ENCODE measurements at regions not wholly inside any gene's neighbourhood (a gene's known extent, or its start where the extent isn't known, plus 50 kb on each side); places are given as distances from the start of the nearest gene placed in this dataset.

- no peak for ATAC-seq
- Mint-ChIP-seq H3K27ac (no peak overlapping the region), H3K4me1 (no peaks in the 10 kb centered on the region), H3K4me3 (no peak overlapping the region), H3K36me3 (peaks cover 9% of the 10 kb centered on the region), H3K27me3 (no peaks in the 10 kb centered on the region), H3K9me3 (peaks cover 5% of the 10 kb centered on the region)
Measured at GRCh38 chr10:130230036-130230435, 93.8 kb downstream of the GLRX3 start.

GRCh38 chr10:130230611-130231010, 94.4 kb downstream of the GLRX3 start:
- Mint-ChIP-seq H3K4me3 (no peak overlapping the region), H3K4me1 (no peaks in the 10 kb centered on the region)

GRCh38 chr10:130231251-130231741, 95.1 kb downstream of the GLRX3 start:
- Mint-ChIP-seq H3K36me3 (peaks cover 9% of the 10 kb centered on the region), H3K9me3 (peaks cover 5% of the 10 kb centered on the region), H3K27ac (no peak overlapping the region), H3K4me3 (no peak overlapping the region), H3K4me1 (no peaks in the 10 kb centered on the region), H3K27me3 (no peaks in the 10 kb centered on the region)
- no peak for ATAC-seq

More at GRCh38 chr10:130230611-130231010, 94.4 kb downstream of the GLRX3 start:
- Mint-ChIP-seq H3K27me3 (no peaks in the 10 kb centered on the region), H3K27ac (no peak overlapping the region), H3K9me3 (peaks cover 5% of the 10 kb centered on the region), H3K36me3 (peaks cover 9% of the 10 kb centered on the region)
- no peak for ATAC-seq

GRCh38 chr10:130232166-130233034, 96.2 kb downstream of the GLRX3 start:
- no peak overlapping the region for H3K4me3 Mint-ChIP-seq
- no peaks in the 10 kb centered on the region for H3K4me1 Mint-ChIP-seq
- peaks cover 3% of the 10 kb centered on the region for H3K9me3 Mint-ChIP-seq
- peaks cover 7% of the 10 kb centered on the region for H3K36me3 Mint-ChIP-seq
- H3K27ac Mint-ChIP-seq, result no peak overlapping the region
- ATAC-seq, result no peak
- no peaks in the 10 kb centered on the region for H3K27me3 Mint-ChIP-seq

GRCh38 chr10:130233035-130233360, 96.8 kb downstream of the GLRX3 start:
- H3K4me3 Mint-ChIP-seq, result no peak overlapping the region
- no peaks in the 10 kb centered on the region for H3K27me3 Mint-ChIP-seq
- no peaks in the 10 kb centered on the region for H3K4me1 Mint-ChIP-seq
- ATAC-seq, result no peak
- no peak overlapping the region for H3K27ac Mint-ChIP-seq
- H3K36me3 Mint-ChIP-seq, result peaks cover under 1% of the 10 kb centered on the region
- no peaks in the 10 kb centered on the region for H3K9me3 Mint-ChIP-seq

- no peak for ATAC-seq
- no peak overlapping the region for H3K4me3 Mint-ChIP-seq
- no peaks in the 10 kb centered on the region for H3K9me3 Mint-ChIP-seq
- no peak overlapping the region for H3K27ac Mint-ChIP-seq
- H3K27me3 Mint-ChIP-seq, result no peaks in the 10 kb centered on the region
- H3K4me1 Mint-ChIP-seq, result no peaks in the 10 kb centered on the region
- no peaks in the 10 kb centered on the region for H3K36me3 Mint-ChIP-seq
Measured at GRCh38 chr10:130233426-130233825, 97.2 kb downstream of the GLRX3 start.

- no peaks in the 10 kb centered on the region for H3K9me3 Mint-ChIP-seq
- H3K27me3 Mint-ChIP-seq, result no peaks in the 10 kb centered on the region
- H3K4me1 Mint-ChIP-seq, result no peaks in the 10 kb centered on the region
- no peak overlapping the region for H3K4me3 Mint-ChIP-seq
- H3K27ac Mint-ChIP-seq, result no peak overlapping the region
- H3K36me3 Mint-ChIP-seq, result no peaks in the 10 kb centered on the region
- no peak for ATAC-seq
Measured at GRCh38 chr10:130234171-130234965, 98.2 kb downstream of the GLRX3 start.

- no peak for ATAC-seq
Measured at GRCh38 chr10:130236711-130237110, 100.5 kb downstream of the GLRX3 start.

GRCh38 chr10:130240409-130240808, 104.2 kb downstream of the GLRX3 start:
- no peak for ATAC-seq
- H3K27ac Mint-ChIP-seq, result no peak overlapping the region
- H3K9me3 Mint-ChIP-seq, result peaks cover 10% of the 10 kb centered on the region
- peaks cover 46% of the 10 kb centered on the region for H3K27me3 Mint-ChIP-seq
- no peaks in the 10 kb centered on the region for H3K4me1 Mint-ChIP-seq
- H3K36me3 Mint-ChIP-seq, result peaks cover 13% of the 10 kb centered on the region
- no peak overlapping the region for H3K4me3 Mint-ChIP-seq

More at GRCh38 chr10:130236711-130237110, 100.5 kb downstream of the GLRX3 start:
- H3K27ac Mint-ChIP-seq, result no peak overlapping the region
- H3K4me1 Mint-ChIP-seq, result no peaks in the 10 kb centered on the region
- H3K36me3 Mint-ChIP-seq, result peaks cover 10% of the 10 kb centered on the region
- H3K27me3 Mint-ChIP-seq, result peaks cover 19% of the 10 kb centered on the region
- H3K4me3 Mint-ChIP-seq, result no peak overlapping the region
- peaks cover 9% of the 10 kb centered on the region for H3K9me3 Mint-ChIP-seq

- Mint-ChIP-seq H3K36me3 (peaks cover 13% of the 10 kb centered on the region), H3K4me3 (no peak overlapping the region), H3K4me1 (no peaks in the 10 kb centered on the region), H3K9me3 (peaks cover 13% of the 10 kb centered on the region), H3K27me3 (peaks cover 55% of the 10 kb centered on the region), H3K27ac (no peak overlapping the region)
- ATAC-seq, result no peak
Measured at GRCh38 chr10:130242513-130242912, 106.3 kb downstream of the GLRX3 start.

- H3K4me1 Mint-ChIP-seq, result no peaks in the 10 kb centered on the region
- H3K27me3 Mint-ChIP-seq, result peaks cover 55% of the 10 kb centered on the region
- no peak overlapping the region for H3K27ac Mint-ChIP-seq
- peaks cover 13% of the 10 kb centered on the region for H3K36me3 Mint-ChIP-seq
- no peak for ATAC-seq
- no peak overlapping the region for H3K4me3 Mint-ChIP-seq
- H3K9me3 Mint-ChIP-seq, result peaks cover 13% of the 10 kb centered on the region
Measured at GRCh38 chr10:130243015-130243414, 106.8 kb downstream of the GLRX3 start.

GRCh38 chr10:130244031-130244927, 108.1 kb downstream of the GLRX3 start:
- no peak for ATAC-seq
- peaks cover 13% of the 10 kb centered on the region for H3K36me3 Mint-ChIP-seq
- peaks cover 13% of the 10 kb centered on the region for H3K9me3 Mint-ChIP-seq
- H3K27ac Mint-ChIP-seq, result no peak overlapping the region
- H3K4me1 Mint-ChIP-seq, result no peaks in the 10 kb centered on the region
- H3K27me3 Mint-ChIP-seq, result peaks cover 55% of the 10 kb centered on the region
- no peak overlapping the region for H3K4me3 Mint-ChIP-seq

- Mint-ChIP-seq H3K27ac (no peak overlapping the region), H3K27me3 (peaks cover 52% of the 10 kb centered on the region), H3K4me3 (no peak overlapping the region), H3K9me3 (peaks cover 14% of the 10 kb centered on the region), H3K4me1 (no peaks in the 10 kb centered on the region), H3K36me3 (peaks cover 13% of the 10 kb centered on the region)
- no peak for ATAC-seq
Measured at GRCh38 chr10:130244928-130245495, 108.8 kb downstream of the GLRX3 start.

GRCh38 chr10:130246113-130246512, 109.9 kb downstream of the GLRX3 start:
- H3K4me3 Mint-ChIP-seq, result no peak overlapping the region
- peaks cover 8% of the 10 kb centered on the region for H3K36me3 Mint-ChIP-seq
- H3K9me3 Mint-ChIP-seq, result peaks cover 10% of the 10 kb centered on the region
- H3K27ac Mint-ChIP-seq, result no peak overlapping the region
- peaks cover 41% of the 10 kb centered on the region for H3K27me3 Mint-ChIP-seq
- H3K4me1 Mint-ChIP-seq, result no peaks in the 10 kb centered on the region
- no peak for ATAC-seq
